DND-41 (cell line): ENCODE measurements at regions not wholly inside any gene's neighbourhood (a gene's known extent, or its start where the extent isn't known, plus 50 kb on each side); places are given as distances from the start of the nearest gene placed in this dataset.

Source experiments
- EZH2 ChIP-seq: IDR thresholded peaks from 3 replicates; pipeline ENCODE4 v1.6.1; 2012; ENCODE audit warnings: borderline replicate concordance, low read depth, mild to moderate bottlenecking, moderate library complexity, low read length, inconsistent platforms; ENCODE audit not compliant: severe bottlenecking
- TF ChIP-seq, protein P1 (sequence below): IDR thresholded peaks from 2 replicates; pipeline ENCODE4 v1.5.1; 2012; ENCODE audit warnings: borderline replicate concordance, low read length, moderate library complexity, mild to moderate bottlenecking; ENCODE audit not compliant: poor library complexity, severe bottlenecking; ENCODE audit errors: extremely low read depth

GRCh38 chr9:23319092-23319491, 506.9 kb downstream of the ELAVL2 start:
- TF ChIP-seq, protein P1, sequence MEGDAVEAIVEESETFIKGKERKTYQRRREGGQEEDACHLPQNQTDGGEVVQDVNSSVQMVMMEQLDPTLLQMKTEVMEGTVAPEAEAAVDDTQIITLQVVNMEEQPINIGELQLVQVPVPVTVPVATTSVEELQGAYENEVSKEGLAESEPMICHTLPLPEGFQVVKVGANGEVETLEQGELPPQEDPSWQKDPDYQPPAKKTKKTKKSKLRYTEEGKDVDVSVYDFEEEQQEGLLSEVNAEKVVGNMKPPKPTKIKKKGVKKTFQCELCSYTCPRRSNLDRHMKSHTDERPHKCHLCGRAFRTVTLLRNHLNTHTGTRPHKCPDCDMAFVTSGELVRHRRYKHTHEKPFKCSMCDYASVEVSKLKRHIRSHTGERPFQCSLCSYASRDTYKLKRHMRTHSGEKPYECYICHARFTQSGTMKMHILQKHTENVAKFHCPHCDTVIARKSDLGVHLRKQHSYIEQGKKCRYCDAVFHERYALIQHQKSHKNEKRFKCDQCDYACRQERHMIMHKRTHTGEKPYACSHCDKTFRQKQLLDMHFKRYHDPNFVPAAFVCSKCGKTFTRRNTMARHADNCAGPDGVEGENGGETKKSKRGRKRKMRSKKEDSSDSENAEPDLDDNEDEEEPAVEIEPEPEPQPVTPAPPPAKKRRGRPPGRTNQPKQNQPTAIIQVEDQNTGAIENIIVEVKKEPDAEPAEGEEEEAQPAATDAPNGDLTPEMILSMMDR: no peak
- no peak for TF ChIP-seq EZH2
